Stimulated activated CD4-positive, alpha-beta T cell treated with anti-CD3 and anti-CD28 coated beads, Interleukin-1b, Interleukin-23, amount 100 ng/mL, for 48 hours (primary cell): ENCODE measurements at regions not wholly inside any gene's neighbourhood (a gene's known extent, or its start where the extent isn't known, plus 50 kb on each side); places are given as distances from the start of the nearest gene placed in this dataset.

Source experiments
- DNase-seq: peaks from one replicate; pipeline ENCODE4 v3.0.0-alpha.2; 2020

DNA sequence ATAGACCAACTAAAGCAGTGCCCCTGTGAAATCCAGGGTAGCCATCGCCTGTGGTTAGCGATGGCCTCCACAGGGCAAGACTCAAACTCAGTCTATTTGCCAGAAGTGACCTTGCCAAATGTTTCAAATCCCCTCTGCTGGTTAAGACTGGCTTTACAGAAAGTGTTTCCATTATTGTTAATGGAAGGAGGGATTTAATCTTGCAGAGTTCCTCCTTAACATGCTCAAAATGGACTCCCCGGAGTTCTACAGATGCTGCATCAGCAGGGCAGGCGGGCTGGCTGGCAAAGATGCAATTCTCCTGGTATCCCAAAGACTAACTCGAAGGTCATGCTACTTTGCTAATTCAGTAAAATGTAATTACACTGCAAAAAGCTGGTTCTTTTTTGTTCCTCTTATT, 313.0 kb upstream of the SLC7A11 start:
- no peak for DNase-seq

DNA sequence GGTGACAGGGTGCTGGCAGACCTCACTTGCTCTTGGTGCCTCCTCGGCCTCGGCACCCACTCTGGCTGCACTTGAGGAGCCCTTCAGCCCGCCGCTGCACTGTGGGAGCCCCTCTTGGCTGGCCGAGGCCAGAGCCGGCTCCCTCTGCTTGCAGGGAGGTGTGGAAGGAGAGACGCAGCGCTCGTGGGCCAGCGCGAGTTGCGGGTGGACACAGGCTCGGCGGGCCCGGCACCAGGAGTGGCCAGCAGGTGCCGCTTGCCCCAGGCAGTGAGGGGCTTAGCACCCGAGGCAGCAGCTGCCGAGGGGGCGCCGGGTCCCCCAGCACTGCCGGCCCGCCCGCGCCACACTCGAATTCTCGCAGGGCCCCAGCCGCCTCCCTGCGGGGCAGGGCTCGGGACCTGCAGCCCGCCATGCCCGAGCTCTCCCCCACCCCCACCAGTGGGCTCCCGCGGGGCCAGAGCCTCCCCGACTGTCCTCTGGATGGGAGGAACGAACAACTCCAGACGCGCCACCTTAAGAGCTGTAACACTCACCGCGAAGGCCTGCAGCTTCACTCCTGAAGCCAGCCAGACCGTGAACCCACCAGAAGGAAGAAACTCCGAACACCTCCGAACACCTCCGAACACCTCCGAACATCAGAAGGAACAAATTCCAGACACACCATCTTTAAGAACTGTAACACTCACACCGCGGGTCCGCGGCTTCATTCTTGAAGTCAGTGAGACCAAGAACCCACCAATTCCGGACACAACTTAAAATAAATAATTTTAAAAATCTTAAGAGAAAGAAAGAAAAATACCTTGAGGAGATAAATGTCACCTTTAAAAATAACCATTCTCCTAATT, 311.1 kb upstream of the SLC7A11 start:
- no peak for DNase-seq

DNA sequence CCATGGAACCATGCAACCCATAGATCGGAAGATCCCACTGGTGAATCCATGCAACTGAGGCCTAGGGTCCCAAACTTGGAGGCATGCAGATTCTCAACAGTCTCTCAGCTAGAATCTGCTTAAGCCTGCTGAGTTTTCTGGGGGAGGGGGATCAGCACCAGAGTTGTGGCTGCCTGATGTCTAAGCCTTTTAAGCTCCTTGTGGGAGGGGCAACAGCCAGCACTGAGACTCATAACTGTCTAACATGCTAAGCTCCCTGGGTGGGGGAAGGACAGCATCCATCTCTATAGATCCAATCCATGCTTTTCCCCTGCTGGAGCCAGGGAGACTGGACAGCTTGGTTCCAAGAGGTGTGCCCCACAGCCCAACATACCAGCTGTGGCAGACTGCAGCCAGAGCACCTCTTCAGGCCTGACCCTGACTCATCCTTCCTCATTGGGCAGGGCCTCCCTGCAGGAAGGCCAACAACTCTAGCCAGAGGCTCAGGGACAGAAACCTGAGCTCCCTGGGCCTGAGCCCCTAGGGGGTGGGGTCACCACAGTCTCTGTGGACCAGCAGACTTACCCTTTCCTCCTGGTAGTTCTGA, 300.1 kb upstream of the SLC7A11 start:
- DNase-seq = no peak

DNA sequence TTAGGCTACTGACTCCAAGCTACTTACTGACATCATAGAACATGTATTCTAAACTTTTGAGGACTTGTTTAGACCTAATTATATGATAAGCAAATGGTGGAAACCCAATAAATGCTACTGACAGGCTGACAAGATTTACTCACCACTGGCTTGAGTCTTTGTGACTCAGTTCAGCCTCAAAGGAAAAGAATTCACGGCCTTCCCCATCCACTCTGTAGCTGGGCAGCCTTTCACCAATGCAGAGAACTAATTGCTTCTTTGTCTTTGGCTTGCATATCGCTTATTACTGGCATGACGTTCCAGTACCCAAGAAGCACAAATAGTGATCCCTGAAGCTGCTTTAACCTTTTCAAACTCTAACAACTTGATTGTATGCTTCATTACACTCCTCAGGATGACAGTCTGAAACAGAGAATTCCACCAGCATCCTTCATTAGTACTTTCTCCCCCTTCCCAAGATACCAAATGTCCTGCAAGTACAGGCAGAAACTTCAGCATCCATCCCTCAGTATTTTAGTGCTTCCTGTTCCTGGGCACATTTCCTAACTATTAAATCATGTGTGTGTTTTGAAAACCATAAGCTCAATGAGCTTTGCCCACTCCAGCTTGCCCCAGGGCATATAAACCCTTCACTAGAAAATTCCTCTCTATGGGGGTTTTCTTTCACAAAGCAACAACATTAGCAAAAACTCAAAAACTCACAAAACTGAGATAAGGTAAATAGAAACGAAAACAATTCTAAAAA, 298.1 kb upstream of the SLC7A11 start:
- no peak for DNase-seq

DNA sequence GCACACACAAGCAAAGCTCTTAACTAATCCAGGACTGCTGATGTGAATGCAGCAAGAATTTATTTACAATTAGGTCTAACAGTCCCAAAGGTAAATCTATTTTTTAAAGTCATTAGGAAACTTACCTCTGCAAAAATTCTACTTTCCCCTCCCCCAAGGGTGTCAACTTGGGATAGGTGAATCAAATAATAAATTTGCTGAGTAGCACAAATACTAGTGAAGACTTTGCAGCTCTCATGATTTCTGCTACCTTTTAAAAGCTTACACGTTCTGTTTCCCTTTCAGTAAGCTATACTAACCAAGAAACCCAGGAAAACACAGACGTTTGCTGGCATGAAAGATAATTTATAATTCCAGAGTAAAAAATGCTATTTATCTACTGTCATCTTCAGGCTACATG, 296.6 kb upstream of the SLC7A11 start:
- no peak for DNase-seq

DNA sequence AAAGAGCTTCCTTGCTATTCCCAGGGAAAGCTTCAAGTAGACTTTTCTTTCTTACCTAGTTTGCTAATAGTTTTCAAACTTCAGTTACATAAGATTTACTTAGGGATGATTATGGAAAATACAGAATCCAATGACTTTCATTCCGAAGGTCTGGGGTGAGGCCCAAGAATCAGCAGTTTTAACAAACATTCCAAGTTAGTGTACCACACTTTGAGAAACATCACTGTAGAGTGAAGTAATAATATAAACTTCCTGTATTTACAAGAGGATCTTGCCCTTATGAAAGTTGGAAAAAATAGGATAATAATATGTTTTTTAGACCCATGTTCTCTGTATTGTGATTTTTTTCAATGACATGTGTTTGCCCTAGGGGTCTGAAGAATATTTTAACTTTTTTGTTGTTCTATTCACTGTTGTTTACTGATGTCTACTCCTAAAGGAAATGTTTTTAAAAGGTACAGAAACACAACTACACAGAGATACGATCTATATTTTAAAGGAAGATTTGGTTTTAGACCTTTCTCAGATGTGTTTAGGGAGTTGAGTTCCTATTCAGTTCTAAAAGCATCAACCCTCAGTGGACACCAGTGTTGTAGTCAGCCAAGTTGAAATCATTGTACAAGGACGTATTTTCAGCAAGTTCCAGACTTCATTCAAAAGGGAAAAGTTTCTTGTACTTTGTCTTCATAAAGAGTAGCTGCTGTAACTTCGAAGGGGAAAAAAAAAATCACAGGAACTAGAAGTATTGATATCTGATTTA, 295.8 kb upstream of the SLC7A11 start:
- DNase-seq = no peak

DNA sequence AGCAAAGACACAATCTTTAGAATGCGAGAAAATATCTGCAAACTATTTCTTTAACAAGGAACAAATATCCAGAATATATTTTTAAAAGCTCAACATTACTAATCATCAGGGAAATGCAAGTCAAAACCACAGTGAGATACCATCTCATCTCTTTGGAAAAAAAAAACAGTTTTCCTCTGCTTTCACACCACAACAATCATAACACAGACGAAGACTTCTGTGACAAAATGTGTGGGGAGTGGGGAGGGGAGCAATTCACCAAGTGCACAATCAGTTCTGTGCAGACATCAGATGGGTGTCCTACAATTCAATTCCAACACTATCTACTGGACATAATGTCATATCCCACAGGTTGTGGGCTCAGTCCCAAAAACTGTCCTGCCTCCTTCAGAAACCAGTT, 293.2 kb upstream of the SLC7A11 start:
- DNase-seq = no peak

DNA sequence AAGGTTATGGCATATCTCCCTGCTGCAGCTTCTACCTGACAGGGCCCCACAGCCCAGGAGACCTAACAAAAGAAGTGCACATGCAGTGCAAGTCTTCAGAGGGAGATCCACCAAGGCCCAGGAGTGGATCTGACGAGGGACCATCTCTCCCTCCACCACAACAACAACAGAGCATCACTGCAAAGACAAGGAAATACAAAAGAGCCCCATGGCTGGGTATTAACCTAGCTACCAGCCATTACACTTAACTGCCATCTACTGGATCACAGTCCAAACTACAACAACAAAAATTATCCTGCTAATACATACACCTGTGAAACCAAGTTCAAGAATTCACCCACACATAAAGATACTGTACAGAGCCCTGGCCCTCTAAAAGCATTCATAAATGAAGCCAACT, 280.2 kb upstream of the SLC7A11 start:
- no peak for DNase-seq

DNA sequence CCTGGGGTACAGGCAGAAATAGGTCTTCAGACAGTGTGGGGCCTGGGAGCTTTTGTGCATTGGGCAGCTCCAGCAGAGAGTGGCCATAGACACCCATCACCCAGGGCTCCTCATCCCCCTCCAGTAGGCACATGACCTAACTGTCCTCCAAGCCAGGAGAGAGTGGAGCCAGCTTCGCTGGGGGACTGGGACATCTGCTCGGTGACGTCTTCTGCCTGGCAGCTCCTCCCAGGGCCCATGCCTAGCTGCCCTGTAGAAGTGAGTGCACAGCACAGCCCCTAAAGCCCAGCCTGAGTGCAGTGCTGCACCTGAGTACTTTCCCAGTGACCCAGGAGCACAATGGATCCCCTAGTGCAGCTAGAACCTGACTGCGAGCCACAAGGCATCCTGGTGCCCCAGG, 279.7 kb upstream of the SLC7A11 start:
- no peak for DNase-seq

DNA sequence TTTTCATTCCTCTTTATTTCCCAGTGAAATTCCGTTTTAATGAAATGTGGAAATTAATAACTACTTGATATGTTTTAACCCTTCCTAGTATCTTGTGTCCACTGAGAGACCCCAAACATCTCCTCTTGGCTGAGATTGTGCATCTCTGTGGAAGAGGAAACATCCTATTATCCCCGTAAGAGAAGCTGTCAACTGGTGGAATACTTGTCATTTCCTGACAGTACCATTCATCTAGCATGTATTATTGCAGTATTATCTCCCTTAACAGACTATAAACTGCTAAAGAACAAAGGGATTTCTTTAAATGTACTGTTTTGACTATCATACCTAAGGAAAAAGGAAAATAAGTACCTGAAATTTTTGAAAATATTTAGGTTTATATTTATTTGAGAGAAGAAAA, 277.3 kb upstream of the SLC7A11 start:
- DNase-seq = no peak

DNA sequence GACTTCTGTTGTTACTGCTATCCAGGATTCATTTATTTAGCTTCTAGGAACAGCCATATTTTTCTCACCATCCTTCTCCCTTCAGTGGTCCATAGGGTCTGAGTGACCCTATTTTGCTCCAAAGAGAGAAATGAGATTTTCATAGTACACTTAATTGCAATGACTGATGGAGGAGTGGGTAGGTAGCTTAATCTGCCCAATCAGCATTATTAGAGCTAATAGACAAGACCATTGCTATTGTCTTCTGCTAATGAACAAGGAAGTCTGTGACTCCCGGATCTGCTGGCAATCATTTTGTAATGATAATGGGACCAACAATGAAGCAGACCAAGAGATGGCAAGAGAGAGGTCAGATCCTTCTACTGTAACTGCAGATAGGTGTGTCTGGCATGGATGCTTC, 271.4 kb upstream of the SLC7A11 start:
- no peak for DNase-seq

DNA sequence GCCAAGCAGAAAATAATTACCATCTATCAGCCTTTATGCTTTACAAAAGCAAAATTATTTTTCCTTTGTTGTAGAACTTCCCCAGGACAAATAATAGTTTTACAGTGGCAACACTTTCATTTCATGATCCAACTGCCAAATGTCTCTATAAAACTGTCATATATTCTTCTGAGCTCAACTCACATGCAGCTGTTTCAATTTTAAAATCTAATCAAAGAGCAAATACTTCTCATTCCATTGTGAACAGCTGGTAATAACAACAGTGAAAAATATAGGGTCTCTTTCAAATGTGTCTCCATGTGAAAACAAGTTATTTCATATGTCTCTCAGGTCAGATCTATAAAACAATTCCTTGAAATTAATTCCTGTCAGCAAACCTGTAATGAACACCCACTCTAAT, 270.6 kb upstream of the SLC7A11 start:
- no peak for DNase-seq

DNA sequence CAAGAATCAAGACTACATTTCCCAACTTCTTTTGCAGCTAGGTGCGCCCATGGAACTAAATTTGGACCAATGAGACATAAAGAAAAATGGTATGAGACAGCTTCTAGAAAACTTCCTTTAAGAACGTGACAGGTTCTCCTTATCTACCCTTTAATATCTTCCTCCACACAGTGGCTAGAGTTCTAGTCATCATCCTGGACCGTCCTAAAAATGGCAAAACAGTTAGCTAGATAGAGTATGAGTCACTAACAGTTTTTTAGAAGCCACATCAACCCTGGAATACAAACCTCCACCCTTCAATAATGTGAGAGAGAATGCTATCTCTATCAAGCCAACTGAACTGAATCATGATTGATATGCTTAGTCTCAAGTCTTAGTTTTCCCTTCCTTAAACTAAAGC, 267.9 kb upstream of the SLC7A11 start:
- no peak for DNase-seq

DNA sequence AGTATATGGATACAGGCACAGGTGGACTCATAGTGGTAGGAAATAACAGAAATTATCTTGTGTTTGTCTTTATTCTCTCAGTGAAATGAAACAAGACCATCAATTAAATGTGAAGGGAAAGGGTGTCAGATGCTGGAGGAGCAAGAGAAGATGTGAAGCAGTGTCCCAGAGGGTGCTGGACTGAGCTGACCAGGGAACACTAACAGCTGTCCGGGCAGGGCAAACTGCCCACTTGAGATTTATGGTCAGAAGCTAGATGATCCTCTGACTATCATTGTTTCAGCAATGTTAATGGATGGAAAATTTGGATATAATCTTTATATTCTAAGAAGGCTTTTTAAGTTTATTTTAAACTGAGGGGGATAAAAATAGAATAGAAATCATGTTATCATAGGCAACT, 267.2 kb upstream of the SLC7A11 start:
- no peak for DNase-seq

DNA sequence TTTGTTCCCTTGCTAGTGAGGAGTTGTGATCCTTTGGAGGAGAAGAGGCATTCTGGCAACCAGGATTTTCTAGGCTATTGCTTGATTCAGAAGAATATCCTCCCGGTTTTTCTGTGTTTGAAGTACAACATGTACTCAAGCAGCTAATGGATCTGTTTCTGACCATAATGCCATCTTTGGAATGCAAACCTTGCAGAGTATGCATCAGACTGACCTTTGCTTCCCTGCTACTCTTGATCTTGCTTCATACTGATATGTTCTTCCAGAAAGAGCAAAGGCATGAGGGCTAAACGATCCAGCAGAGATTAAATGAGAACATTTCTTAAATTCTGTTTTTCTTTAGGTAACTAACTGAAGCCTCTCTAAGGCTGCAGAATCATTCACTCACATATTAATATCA, 265.4 kb upstream of the SLC7A11 start:
- DNase-seq = no peak

DNA sequence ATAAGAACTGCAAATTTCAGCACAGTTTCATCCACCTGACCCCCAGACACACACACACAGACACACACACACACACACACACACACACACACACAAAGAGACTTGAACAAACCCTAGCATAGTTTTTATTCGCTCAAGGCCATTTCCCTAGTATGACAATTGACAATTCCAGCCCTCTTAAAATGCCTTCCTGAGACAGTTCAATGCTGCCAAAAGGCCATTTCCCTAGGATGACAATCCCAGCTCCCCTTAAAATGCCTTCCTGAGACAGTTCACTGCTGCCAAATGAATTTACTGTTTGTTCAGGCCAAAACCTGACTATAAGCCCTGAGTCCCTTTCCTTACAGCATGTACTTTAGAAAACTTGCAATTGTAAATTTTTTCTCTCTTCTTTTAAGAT, 259.5 kb upstream of the SLC7A11 start:
- DNase-seq = no peak

DNA sequence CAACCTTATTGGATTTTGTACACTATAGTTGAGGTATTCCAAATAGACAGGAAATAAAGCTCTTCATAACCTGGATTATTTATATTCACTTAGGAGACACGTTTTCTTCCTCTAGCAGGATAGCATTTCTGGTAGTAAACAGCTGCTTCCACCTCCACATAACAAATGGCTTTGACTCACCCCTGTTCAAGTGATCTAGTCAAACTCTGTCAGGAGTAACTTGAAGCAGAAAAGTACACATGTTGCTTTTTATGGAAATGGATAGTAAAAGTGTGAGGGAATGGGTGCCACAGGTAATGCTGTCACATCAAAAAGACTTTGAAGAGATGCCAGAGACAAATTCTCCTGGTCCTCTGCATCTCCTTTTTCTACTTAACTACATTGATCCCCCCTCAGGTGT, 258.7 kb upstream of the SLC7A11 start:
- DNase-seq = no peak

DNA sequence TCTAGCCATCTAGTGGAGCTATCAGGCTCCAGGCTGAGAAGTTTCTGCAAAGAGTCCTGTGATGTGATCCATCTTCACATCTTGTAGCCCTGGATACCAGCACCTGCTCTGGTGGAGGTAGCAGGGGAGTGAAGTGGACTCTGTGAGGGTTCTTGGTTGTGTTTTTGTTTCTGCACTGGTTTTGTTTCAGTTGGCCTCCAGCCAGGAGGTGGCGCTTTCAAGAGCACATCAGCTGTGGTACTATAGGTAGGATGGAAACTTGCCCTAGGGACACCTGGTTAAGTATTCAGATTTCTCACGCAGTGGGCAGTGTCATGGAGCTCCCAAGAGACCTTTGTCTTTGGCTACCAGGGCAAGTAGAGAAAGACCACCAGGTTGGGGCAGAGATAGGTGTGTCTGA, 257.5 kb upstream of the SLC7A11 start:
- DNase-seq = no peak

DNA sequence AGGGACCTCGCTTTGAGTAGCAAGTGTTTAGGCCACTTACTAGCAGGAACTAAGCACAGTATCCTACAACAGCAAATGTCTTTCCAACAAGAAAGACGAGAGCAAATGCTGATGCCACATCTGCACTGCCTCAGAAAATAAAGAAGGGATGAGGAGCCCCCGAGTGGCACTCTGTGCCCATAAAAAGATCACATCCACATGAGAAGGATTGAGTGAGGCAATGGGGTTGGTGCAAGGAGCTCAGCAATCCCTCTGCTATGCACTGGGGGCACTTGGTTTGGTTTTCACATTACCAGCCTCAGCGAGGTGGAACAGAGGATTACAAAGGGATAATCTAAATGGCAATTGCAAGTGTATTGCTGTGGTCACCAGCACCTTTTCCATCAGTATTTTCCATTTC, 252.8 kb upstream of the SLC7A11 start:
- no peak for DNase-seq

DNA sequence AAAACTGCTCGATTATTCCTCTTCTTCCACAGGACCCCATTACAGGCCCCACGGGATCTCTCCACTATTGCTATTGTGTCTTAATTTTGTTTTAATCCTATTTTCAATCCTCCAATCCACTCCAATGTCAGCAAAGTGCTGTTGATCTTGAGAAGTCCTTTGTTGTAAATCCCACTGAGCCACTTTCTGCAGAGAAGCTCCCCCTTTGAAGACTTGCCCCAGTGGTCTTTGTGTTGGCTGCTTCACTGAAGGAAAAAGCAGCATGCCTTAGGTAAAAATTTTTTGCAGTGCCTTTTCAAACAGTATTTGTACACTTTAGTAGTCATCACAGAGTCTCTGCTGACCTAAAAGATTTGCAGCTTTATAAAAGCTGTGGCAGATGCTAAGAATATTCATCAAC, 252.0 kb upstream of the SLC7A11 start:
- no peak for DNase-seq

DNA sequence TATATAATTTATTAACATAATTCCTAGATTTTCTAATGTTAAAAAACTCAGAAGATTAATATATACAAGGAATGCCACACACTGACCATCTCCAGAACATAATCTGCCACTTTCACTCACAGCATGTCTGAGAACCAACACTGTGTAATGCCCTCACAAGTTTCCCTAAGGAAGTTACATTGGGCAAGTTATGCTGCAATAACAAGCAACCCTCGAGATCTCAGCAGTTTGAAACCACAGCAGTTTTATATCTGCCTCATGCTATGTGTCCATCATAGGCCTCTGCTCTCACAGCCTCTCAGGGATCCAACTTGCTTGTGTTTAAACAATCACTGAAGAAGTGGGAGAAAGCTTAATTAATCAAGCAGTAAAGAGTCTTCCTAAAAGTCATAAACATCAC, 250.0 kb upstream of the SLC7A11 start:
- DNase-seq = no peak

DNA sequence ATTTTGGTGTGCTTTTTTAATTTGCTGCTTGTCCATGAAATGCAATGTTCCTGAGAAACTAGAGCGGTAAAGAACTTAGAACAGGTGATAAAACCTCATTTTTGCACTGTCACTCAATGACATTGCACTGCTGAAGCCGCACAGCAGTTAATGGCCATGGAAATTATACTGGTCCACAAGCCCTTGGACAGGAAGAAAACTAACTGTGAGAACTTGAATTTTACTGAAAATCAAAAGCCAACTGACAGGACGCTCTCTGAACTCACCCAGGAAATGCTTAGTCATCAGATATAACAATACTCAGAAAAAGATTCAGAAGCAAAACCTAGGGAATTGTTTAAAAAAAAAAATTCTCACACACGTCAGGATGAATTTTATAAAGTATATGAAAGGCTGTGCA, 246.4 kb upstream of the SLC7A11 start:
- no peak for DNase-seq

DNA sequence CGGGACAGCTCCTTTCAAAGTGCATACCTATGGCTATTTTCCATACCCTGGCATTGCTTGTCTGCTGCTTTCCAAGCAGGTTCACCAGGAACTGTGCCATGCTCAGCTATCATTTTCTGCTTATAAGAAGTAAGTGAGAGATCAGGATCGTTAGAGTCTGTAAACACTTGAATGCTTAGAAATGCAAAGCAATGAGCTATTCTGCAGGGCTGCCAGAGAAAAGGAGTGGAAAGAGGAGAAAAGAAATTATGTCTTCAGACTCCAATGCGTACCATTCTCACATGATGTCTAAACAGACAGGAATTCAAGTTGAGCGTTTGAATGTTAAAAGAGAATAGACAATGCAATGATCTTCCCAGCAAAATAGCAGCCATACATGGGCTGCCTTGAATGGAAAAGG, 245.5 kb upstream of the SLC7A11 start:
- DNase-seq = no peak

DNA sequence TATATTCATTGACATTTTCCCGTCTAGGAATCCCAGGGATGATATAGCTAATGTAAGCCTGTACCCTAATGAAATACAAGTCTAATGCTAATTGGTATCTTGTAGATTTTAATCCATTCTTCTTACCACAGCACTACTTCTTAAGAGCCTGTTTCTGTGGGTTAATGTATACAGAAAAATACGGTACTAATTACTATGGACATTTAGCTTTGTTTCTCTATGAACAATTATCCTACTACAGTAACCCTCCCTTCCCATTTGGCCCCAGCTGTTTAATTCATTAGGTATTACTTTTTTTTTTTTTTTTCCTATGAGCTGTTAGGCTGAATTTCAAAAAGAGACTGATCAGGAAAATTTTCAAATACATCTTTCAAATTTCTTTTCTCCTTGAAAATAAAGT, 245.1 kb upstream of the SLC7A11 start:
- no peak for DNase-seq
